ENCODE measurements at regions not wholly inside any gene's neighbourhood (a gene's known extent, or its start where the extent isn't known, plus 50 kb on each side); places are given as distances from the start of the nearest gene placed in this dataset.

DNA sequence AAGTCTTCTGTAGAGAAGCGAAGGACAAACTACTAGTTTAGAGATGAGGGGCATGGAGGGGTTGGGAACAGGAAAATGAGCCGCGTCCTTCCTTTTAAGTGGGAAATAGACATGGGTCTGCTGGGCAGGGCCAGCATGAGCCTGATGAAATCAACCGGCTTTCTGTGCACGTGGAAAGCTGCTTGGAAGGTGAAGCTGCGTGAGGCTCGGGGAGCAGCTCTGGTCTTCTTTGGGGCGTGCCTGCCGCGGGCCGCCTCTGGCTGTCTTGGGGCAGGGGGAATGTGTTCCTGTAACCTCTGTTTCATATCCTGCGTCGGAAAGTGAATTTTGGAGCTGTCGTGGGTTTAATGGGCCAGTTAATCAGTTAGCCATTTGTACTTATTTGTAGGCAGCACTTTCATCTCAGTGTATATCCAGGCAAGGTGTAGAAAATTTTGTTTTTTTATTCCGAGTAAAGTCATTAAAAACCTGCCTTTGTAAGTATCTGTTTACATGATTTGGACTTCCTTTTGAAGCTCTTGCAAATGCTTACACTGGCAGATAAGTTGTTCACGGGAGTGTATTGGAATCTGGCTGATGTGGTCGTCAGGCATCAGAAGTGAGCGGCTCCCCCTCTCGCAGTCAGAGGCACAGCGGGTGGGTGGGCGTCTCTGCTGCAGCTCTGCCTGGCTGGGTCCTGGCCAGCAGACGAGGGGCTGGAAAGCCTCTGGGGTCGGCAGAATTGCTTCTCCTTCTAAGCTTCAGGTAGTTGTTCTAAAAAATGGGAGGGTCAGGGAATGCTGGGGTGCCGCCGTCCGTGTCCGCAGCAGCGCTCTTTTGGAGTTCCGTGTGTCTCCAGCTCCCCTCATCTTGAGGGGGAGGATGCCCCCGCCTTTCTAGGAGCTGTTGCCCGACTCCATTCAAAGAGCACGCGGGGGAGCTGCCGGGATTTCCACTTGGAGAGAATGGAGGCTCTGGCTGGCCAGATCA lies 70.5 kb upstream of the HGFAC start:
- TF ChIP-seq POLR2A (IDR thresholded peaks at IDR 0.05) = no peak
- TF ChIP-seq CTCF (IDR thresholded peaks at IDR 0.05) = no peak

Data from heart left ventricle (tissue), 13 donors.